A172 (cell line): ENCODE measurements at regions not wholly inside any gene's neighbourhood (a gene's known extent, or its start where the extent isn't known, plus 50 kb on each side); places are given as distances from the start of the nearest gene placed in this dataset.
"Not testable (repeated sequence)": the region's sequence is repeated elsewhere in the genome, so short reads cannot be mapped to it uniquely, and the experiment has no call there.

Experiments used
- DNase-seq: peaks from one replicate; pipeline ENCODE4 v3.0.0-alpha.2; 2015; ENCODE audit warnings: low spot score

DNA sequence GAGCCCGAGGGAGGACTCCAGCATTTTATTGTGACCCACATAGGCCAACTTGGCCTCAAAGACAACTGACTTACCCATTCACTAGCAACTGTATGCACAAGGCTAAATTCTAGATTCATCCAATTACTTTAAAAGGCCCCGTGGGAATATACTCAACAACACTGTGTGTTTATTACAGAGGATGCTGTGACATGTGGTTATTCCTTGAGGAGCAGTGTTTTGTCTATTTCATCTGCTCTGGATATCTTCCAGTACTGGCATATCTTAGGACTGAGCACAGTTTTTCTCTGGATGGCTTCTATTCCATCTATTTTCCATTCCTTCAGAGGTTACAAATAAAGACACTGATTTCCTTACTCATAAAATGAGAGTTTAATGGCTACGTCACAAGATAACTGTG is 87.2 kb upstream of the KRAS start:
- DNase-seq, result no peak

DNA sequence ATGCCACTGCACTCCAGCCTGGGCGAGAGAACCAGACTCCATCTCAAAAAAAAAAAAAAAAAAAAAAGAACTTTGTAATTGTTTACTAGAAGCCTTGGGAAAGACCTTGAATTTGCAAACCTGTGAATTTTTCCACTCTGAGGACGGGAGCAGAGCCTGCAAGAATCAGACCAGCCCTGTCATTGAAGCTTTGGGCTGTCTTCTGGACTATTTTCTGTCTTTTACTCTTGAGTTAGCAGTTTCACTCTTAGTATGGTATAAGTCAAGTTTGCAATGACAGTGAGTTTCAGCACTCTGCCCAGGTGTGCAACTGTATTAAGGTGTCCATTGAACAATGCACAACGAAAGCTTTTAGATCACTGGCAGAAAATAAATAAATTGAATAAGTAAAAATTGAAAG is 81.4 kb upstream of the KRAS start:
- DNase-seq, result no peak

DNA sequence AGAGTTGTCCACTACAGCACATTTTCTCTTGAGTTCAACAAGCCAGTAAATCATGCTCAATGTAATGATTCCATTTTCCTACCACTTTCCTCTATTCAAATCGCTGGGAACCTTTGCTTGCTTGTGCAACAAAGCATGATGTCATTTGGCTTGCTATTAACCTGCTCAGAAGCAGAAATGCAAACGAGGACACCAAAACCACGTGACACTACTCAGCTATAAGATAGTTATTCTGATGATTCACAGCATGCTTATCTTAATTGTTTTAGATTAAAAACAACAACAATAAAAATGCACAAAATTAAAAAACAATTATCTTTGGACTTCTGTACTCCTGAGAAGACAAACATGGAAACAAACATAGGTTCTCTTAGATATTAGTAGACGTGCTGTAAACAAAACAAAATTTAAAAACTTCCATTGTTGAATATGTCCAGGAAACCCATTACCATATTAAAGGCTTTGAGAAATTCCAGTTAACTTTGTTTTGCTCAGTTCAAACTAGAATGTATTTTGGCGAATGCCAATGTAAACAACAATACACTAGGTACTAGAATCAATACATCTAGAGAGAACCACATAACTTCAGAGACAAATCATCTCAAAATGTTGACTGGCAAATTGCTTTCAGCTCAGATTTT is 77.5 kb upstream of the KRAS start:
- DNase-seq, result peak; percentile 49

DNA sequence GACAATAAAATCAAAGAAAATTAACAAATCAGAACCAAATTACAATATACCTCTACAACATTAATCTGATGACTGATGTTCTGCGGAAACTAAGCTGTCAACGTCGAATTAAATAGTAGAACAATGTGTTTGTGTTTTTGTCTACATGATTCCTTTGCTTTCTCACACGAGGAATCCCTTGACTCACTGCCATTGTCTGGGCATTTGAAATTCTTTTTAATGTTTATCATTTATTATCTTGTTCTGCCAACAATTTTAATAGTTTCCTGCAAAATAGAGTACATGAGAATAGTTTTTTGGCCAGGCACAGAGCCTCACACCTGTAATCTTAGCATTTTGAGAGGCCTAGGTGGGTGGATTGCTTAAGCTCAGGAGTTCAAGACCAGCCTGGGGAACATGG is 76.6 kb upstream of the KRAS start:
- no peak for DNase-seq

DNA sequence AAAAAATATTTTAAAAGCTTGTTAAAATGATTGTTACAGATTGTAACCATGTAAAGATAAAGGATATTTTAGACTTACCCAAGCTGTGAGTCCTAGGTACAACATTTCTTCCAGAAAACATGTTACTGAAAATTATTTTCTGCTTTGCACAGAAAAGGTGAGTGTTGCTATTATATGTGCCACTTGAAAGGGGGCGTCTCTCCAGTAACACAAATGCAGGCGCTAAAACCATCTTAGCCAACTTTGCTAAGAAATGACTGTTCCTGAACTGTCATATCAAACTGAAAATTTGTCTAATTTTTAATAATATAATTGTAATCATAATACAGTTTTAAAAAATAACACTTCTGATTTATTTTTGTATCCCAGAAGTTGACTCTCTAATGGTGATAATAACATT is 75.6 kb upstream of the KRAS start:
- DNase-seq, result no peak

DNA sequence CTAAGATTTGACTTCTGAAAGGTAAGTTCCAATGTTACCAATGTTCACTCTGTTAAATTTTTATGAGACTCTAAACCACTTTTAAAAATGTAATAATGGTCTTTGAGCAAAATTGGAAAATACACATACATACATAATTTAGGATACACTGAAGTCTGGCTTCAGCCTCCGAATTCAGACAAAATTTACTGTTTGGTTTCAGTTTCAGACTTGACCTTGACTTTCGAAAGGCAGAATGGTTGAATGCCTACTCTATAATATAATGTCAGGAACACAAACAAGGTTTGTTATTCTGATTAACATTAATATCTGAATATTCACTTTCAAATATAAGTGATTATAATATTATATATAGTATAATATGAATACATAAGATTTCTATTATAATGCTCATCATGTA is 74.1 kb upstream of the KRAS start:
- no peak for DNase-seq

DNA sequence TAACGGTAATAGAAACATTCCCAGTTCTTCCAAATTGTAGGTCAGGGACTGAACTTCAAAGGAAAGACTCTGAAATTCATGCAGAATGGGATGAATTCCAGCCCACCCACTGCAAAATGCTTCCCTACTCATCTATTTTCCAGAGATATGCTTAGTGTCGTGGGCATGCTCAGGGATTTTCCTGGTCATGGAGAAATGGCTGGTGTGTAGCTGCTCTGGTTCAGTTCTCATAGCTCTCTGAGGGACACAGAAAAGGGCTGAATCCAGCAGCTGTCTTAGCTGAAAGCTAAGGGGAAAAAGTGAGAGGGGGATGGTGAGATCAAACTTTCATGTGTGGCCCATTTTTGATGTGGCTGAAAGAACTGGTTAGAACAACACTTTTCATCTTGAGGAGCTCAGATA is 72.9 kb upstream of the KRAS start:
- DNase-seq, result no peak

DNA sequence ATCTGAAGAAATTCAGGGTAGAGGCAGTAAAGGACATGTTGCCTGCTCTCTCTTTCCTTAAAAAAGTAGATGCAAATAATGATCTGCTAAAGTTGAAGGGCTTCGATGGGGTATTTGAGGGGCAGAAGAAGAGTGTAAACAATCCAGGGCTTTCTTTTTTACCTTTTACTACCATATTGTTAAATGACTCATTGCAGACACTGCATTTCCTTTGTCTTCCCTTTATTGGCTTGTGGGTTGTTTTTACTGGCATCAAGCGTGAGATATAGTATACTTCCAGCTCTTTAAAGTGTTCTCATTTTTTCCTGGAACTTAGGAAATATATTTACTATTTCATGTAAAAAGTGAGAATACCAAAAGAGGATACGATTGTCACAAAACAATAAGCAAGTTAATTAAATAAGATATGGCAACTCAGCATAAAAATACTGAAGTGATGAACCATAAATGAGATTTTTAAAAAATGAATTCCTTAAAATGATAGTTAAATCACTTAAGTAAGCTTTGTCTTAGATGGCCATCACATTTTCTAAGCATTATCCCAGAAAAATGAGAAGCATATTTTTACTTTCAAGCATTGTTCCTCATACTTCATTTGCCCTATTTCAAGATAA is 72.3 kb upstream of the KRAS start:
- DNase-seq, result peak; percentile 61

DNA sequence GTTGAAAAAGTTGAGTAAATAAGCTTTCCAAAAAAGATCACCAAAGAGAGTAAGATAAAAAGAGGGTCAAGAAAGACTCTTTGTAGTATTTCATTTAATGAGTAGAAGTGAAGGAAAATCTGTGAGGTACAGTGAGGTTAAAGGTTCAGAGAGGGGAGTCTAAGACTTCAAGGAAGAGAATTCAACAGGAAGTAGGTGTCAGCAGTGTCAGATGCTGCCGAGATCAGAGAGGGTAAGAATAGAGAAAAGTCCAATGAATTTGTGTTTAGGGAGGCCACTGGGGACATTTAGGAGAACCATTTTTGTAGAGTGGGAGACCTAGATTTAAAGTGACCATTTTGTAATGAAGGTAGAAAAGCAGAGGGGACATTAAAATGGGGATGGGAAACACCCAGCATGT is 71.6 kb upstream of the KRAS start:
- no peak for DNase-seq

DNA sequence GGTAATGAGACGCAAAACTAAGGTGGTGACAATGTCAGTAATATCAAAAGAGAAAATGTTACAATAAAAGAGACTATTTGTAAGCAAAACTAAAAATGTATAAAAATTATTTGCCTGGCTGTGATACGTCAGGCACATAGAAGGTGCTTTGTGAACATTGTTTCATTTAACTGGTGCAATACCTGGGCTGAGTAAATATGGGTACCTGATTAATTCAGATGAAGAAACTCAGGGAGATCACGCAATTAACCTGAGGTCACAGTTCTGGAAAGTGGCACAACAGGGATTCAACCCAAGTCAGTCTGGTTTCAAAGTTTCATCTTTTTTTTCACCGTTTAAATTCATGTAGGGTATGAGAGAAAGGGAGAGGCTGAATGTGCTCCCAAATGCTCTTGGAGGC is 71.0 kb upstream of the KRAS start:
- DNase-seq, result no peak

DNA sequence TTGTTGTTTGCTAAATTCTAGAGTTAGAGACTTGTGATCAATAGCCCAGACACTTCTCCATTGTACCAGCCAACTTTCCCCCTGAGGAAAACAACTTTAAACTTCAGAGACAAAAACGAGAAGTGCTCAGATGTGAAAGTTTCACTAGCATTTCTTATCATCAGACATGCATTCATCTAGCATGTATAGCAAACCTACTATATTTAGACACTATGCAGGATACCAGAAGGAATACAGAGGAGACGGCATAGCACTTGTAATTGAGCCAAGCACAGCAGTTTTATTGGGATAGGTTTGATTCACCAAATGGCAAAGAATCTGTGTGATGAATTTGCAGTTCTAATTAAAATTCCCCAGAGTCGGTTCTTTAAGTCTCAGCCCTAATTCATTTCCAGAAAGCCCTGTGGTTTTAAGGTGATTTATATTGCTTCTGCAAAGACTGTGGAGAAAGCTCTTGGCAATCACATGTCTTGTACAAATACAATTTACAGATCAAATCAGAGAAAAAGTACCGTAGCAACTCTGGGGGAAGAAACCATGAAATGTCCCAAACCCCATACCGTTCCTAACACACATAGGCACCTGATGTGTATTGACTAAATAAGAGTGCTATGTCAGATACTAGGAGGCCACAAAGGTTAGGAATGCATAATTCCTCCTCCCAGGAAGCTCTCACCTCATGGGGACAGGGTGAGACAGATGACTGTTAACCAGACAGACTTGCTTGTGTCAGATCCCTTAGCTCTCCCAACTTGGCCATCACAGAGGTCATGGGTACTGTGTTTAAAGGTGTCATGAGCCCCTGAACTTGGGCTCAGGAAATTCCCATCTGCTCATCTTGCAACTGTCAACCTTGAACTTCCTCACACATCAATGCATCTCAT is 69.6 kb upstream of the KRAS start:
- peak; percentile 70 for DNase-seq

DNA sequence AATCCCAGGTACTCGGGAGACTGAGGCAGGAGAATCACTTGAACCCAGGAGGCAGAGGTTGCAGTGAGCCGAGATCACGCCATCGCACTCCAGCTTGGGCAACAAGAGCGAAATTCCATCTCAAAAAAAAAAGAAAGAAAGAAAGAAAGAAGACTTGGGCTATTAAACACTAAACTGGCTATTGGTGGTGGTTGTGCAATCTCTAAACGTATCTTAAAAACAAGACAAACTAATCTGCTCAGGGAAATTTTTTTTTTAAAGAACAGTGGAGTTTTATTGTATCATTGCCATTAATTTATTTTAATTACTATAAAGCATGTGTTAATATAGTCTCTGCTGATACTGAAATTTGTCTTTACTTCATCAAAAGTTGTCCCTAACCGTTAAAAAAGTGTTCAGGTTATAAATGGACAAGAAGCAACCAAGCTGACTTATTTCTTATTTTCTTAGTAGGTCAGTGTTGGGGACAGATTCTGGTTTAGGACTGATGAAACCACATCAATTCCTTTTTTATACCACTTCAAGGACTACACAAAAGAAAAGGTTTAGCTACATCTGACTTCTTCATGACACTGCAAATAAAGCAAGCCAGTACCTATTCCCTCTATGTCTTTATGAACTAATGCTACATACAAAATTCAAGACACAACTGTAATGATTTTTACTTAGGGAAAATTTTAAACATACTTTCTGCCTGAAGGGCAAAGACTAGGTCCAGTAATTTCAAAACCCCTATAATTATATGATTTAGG is 68.7 kb upstream of the KRAS start:
- no peak for DNase-seq

DNA sequence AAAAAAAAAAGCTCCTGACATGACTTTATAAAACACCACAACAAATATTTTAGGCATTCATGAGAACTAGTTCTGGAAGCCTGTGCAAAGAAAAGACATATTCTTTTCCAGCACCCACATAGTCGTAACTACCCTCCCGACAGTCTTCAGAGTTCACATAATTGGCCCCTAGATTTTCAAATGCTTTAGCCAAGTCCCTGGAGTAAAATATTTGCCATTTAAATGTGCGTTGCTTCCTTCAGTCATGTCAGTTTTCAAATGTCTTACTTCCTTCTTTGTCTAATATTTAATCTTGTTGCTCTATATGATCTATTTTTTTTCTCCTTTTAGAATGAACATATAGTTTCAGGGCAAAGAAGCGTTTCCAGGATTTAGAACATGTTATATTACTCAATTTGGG is 66.8 kb upstream of the KRAS start:
- DNase-seq, result no peak

DNA sequence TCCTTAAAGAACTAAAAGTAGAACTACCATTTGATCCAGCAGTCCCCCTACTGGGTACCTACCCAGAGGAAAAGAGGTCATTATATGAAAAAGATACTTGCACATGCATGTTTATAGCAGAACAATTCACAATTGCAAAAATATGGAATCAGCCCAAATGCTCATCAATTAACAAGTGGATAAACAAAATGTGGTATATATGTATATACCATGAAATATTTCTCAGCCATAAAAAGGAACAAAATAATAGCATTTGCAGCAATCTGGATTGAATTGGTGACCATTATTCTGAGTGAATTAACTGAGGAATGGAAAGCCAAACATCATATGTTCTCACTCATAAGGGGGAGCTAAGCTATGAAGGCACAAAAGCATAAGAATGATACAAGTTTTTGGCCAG is 64.7 kb upstream of the KRAS start:
- DNase-seq, result no peak

DNA sequence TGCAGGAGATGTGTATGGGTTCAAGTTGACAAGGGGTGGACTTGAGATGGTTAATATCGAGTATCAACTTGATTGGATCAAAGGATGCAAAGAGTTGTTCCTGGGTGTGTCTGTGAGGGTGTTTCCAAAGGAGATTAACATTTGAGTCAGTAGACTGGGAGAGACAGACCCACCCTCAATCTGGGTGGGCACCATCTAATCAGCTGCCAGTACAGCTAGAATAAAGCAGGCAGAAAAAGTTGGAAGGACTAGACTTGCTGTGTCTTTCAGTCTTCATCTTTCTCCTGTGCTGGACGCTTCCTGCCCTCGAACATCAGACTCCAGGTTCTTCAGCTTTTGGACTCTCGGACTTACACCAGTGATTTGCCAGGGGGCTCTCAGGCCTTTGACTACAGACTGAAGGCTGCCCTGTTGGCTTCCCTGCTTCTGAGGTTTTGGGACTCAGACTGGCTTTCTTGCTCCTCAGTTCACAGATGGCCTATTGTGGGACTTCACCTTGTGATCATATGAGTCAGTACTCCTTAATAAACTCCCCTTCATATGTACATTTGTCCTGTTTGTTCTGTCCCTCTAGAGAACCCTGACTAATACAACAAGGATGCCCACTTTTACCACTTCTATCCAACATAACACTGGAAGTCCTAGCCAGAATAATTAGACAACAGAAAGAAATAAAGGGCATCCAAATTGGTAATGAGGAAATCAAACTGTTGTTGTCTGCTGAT is 62.7 kb upstream of the KRAS start:
- DNase-seq, result not testable (repeated sequence)

DNA sequence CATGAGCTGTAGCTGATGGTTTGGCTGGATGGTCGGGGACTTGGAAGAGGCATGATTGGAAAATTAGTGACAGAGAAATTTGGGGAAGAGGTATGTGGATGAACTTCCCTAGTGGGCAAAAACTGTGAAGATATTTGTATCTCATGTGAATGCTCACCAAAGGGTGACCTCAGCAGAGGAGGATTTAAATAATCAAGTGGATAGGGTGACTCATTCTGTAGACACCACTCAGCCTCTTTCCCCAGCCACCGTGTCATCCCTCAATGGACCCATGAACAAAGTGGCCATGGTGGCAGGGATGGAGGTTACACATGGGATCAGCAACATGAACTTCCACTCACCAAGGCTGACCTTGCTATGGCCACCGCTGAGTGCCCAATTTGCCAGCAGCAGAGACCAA is 60.8 kb upstream of the KRAS start:
- DNase-seq, result no peak

DNA sequence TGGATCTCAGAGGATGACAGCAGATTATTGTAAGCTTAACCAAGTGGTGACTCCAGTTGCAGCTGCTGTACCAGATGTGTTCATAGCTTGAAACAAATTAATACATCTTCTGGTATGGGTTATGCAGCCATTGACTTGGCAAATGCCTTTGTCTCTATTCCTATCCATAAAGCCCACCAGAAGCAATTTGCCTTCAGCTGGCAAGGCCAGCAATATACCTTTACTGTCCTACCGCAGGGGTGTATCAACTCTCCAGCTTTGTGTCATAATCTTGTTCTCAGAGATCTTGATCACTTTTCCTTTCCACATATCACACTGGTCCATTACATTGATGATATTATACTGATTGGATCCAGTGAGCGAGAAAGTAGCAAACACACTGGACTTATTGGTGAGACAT is 59.3 kb upstream of the KRAS start:
- DNase-seq, result not testable (repeated sequence)

DNA sequence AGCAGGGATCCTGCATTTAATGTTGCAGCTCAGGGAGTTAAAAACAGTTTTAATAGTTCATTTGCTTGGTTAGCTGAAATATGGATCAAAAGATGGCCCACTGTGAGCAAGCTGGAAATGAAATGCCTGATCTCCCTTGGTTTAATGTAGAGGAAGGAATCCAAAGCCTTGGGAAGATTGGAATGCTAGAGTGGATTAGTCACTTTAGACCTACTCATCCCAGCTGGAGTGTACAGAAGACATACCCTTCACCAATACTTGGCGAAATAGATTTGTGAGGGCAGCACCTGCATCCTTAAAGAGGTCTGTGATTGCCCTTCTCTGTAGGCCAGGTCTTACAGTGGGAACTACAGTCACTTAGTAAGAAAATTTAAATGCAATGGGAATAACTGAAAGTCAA is 58.0 kb upstream of the KRAS start:
- peak; percentile 6 for DNase-seq

DNA sequence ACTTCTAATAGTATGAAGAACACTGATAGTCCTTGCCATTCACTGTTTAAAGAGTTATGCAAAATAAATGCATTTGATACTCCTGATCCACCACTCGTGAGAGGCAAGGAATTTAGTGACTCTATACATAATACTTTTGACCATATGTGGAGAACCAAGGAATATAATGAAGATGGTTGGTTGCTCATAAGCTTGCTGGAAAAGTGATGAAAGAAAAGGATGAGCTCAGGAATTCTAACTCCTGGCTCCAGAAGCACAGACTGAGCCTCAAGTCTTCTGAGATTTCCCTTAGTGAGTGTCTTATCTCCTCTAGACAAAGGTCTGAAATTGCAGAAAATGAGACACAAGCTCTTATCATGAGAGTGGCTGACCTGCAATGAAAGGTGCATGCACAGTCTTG is 57.1 kb upstream of the KRAS start:
- no peak for DNase-seq

DNA sequence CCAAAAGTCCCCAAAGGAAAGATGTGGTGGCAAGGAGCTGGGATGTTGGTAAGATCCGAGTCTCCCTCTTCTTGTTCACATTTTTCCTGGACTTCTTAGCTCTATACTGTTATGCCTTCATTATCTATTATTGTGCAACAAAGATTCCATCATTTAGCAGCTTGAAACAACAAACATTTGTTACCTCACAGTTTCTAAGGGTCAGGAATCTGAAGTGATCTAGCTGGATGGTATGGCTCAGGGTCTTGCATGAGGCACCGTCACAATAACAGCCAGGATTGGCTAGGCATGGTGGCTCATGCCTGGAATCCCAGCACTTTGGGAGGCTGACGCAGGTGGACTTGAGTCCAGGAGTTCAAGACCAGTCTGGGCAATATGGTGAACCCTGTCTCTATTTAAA is 51.1 kb upstream of the KRAS start:
- DNase-seq, result no peak
